CD1c-positive myeloid dendritic cell (primary cell): ENCODE measurements at regions not wholly inside any gene's neighbourhood (a gene's known extent, or its start where the extent isn't known, plus 50 kb on each side); places are given as distances from the start of the nearest gene placed in this dataset.
"Not testable (repeated sequence)": the region's sequence is repeated elsewhere in the genome, so short reads cannot be mapped to it uniquely, and the experiment has no call there.

Source experiments
- DNase-seq: peaks from one replicate; pipeline ENCODE4 v3.0.0-alpha.2; 2016; ENCODE audit errors: extremely low spot score

- DNase-seq = no peak
These were observed 219.6 kb upstream of the POU1F1 start for GRCh38 chr3:87495938-87496337.

DNA sequence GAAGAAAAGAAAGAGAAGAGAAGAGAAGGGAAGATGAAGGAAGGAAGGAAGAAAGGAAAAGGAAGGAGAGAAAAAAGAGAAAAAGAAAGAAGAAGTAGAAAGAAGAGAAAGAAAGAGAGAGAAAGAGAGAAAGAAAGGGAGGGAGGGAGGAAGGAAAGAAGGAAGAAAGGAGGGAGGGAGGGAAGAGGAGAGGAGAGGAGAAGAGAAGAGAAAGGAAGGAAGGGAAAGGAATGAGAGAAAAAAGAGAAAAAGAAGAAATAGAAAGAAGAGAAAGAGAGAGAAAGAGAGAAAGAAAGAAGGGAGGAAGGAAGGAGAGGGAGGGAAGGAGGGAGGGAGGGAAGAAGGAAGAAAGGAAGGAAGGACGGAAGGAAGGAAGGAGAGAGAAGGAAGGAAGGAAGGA, 217.9 kb upstream of the POU1F1 start:
- no peak for DNase-seq

DNA sequence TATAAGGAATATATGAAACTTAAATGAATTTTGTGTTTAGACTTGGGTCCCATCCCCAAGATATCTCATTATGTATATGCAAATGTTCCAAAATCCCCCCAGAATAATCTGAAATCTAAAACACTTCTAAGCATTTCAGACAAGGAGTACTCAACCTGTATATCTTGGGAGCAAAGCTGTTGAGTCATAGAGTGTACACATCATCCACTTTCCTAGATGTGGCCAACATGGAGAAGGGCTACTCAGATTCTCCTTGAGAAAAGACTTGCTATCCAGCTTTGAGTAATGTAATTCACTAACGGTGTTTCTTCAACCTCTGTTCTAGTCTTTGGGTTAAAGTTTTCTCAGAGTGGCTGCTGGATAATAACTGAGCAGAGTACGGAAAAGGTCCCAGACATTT, 215.5 kb upstream of the POU1F1 start:
- DNase-seq = no peak

- no peak for DNase-seq
These were observed 213.5 kb upstream of the POU1F1 start for GRCh38 chr3:87489892-87490291.

DNA sequence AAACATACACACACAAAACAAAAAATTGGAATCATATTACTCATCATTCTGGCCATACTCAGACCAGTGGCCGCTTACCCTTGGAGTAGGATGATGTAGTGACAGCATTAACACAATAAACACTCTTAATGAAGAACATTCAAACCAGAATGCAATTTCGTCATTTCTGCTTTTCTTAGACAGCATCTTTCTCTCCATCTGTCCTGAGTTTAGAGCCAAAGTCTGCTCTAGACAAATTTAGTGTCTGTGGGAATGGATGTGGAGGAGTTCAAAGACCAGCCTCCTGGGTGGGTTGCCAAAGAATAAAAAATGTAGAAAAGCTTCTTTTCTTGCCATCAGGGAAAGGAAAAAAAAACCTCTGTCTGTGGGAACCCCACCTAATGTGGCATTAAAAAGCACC, 212.4 kb upstream of the POU1F1 start:
- DNase-seq = no peak

- DNase-seq = not testable (repeated sequence)
These were observed 210.3 kb upstream of the POU1F1 start for GRCh38 chr3:87486635-87487034.

GRCh38 chr3:87486115-87486514, 209.7 kb upstream of the POU1F1 start:
- DNase-seq = no peak

DNA sequence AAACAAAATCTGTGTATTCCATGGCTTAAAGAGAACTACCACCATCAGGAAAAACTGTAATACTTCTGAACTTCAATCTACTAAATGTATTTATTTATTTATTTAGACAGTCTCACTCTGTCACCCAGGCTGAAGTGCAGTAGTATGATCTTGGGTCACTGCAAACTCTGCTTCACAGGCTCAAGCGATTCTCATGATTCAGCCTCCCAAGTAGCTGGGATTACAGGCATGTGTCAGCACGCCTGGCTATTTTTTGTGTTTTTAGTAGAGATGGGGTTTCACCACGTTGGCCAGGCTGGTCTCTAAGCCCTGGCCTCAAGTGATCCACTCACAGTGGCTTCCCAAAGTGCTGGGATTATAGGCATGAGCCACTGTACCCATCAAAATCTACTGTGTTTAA, 202.3 kb upstream of the POU1F1 start:
- DNase-seq = no peak

DNA sequence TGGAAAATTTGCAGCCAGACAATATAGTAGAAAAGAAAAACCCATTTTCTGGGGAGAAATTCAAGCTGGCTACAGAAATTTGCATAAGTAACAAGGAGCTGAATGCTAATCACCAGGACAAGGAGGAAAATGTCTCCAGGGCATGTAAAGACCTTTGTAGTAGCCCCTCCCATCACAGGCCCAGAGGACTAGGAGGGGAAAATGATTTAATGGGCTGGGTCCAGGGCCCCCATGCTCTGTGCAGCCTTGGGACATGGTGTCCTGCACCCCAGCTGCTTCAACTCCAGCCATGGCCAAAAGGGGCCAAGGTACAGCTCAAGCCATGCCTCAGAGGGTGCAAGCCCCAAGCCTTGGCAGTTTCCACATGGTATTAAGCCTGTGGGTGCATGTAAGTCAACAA, 197.6 kb upstream of the POU1F1 start:
- DNase-seq = no peak

- DNase-seq = no peak
These were observed 192.6 kb upstream of the POU1F1 start for GRCh38 chr3:87468938-87469337.

- DNase-seq = no peak
These were observed 191.9 kb upstream of the POU1F1 start for GRCh38 chr3:87468235-87468634.

- no peak for DNase-seq
These were observed 185.8 kb upstream of the POU1F1 start for GRCh38 chr3:87462228-87462627.

GRCh38 chr3:87461443-87461842, 185.1 kb upstream of the POU1F1 start:
- no peak for DNase-seq

DNA sequence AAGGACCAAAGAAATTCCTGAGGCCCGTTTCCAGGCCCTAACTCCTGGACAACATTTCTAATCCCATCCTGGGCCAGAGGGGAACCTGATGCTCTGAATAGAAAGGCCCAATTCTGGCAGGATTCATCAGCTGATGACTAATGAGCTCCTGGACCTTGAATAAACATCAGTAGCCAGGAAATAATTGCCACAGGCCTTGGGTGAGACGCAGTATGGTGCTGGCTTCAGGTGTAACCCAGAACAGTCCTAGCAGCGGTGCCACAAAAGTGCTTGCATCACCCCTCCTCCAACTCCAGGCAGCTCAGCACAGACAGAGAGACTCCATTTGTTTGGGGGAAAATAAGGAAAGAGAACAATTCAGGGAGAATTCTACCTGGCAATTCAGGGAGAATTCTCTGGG, 184.7 kb upstream of the POU1F1 start:
- DNase-seq = no peak

- no peak for DNase-seq
These were observed 172.2 kb upstream of the POU1F1 start for GRCh38 chr3:87448558-87448957.

GRCh38 chr3:87446849-87447387, 170.5 kb upstream of the POU1F1 start:
- DNase-seq = no peak

- DNase-seq = no peak
These were observed 166.1 kb upstream of the POU1F1 start for GRCh38 chr3:87442470-87442869.

- no peak for DNase-seq
These were observed 161.4 kb upstream of the POU1F1 start for GRCh38 chr3:87437765-87438164.

DNA sequence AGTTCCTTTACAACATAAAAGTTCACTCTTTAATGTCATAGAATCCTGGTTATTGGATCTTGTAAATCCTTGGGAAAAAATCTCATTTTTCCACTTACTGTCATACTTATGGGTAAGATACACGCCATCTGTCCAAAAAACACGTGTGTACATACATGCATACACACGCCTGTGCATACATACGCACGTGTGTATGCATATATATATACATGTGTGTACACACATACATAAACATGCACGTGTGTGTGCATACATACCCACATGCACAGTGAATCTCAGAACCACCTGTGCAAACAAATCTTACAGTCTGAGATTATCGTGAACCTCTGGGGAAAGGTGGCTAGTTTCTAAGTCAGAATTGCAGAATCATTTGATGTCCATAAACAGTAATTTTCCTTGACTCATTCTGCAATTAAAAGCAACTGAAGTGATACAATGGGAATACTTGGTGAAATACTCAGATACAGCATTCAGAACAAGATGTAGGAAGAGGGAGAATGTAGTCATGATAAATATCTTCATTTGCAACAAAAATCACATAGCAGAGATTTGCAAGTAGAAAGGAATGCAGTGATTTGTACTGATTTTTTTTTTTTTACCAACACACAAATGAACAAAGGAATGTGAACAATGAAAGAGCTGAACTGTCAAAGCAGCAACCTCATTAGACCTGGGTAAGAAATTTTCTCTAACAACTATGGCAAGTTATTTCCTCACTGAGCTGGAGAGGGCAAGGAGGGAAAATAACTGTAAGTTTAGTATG, 160.6 kb upstream of the POU1F1 start:
- no peak for DNase-seq

DNA sequence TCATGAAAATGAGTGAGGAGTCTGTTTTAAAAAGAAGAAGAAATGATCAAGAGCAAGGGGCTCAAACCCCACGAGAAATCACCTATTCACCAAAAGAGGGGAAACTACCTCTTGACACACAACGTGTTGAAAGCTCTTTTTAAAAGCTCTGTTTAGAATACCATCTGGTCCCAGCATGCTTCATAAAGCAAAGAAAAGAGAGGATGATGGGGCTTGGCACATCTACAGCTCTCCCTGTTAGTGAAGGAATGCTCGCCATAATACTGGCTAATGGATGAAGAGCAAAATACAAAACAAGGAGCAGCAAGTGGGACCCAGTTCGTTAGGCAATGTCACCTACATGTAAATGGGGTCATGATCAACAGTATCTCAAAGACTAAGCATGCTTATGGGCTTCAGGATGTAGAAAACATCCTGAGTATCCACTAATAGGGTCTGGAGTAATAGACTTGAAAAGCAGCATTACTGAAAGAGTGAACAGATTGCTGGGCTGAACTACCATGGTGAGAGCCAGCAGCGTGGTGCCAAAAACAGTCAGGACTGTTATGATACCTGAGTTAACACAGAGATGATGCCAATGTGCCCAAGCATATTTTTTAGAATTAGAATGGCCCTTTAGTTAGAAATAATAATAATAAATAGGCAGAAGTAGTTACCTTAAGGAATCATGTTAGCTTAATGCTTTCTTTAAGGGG, 159.7 kb upstream of the POU1F1 start:
- DNase-seq = no peak

GRCh38 chr3:87433445-87433844, 157.1 kb upstream of the POU1F1 start:
- not testable (repeated sequence) for DNase-seq

- DNase-seq = no peak
These were observed 150.5 kb upstream of the POU1F1 start for GRCh38 chr3:87426918-87427317.

GRCh38 chr3:87425056-87425455, 148.7 kb upstream of the POU1F1 start:
- no peak for DNase-seq
